ENCODE measurements at regions not wholly inside any gene's neighbourhood (a gene's known extent, or its start where the extent isn't known, plus 50 kb on each side); places are given as distances from the start of the nearest gene placed in this dataset.

DNA sequence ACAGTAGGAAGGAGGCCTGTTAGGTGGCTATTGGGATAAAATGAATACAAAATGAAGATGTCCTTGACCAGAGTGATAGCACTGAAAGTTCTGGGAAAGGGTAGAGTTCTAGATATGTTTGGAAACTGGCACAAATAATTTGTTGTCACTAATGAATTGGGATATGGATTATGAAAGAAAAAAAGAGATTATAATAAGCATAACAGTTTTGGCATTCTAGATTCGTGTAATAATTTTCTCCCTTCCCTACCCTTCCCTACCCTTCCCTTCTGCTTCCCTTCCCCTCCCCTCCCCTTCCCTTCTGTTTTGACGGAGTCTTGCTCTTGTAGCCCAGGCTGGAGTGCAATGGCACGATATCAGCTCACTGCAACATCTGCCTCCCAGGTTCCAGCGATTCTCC, 271.0 kb upstream of the PRR20A start (continued):
- TF ChIP-seq, protein P1, sequence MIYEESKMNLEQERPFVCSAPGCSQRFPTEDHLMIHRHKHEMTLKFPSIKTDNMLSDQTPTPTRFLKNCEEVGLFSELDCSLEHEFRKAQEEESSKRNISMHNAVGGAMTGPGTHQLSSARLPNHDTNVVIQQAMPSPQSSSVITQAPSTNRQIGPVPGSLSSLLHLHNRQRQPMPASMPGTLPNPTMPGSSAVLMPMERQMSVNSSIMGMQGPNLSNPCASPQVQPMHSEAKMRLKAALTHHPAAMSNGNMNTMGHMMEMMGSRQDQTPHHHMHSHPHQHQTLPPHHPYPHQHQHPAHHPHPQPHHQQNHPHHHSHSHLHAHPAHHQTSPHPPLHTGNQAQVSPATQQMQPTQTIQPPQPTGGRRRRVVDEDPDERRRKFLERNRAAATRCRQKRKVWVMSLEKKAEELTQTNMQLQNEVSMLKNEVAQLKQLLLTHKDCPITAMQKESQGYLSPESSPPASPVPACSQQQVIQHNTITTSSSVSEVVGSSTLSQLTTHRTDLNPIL (CRISPR knock-in tag; IDR thresholded peaks at IDR 0.05; ENCODE audit: low read depth) = no peak
- no peak for TF ChIP-seq ESRRG (CRISPR knock-in tag; IDR thresholded peaks at IDR 0.05)
- no peak for TF ChIP-seq TOX (CRISPR knock-in tag; IDR thresholded peaks at IDR 0.05; ENCODE audit: borderline replicate concordance)
- no peak for TF ChIP-seq OSR1 (CRISPR knock-in tag; IDR thresholded peaks at IDR 0.05)
- no peak for TF ChIP-seq ZNF8 (CRISPR knock-in tag; IDR thresholded peaks at IDR 0.05)
- TF ChIP-seq ARNTL (CRISPR knock-in tag; IDR thresholded peaks at IDR 0.05; ENCODE audit: borderline replicate concordance, low read depth) = no peak
- no peak for TF ChIP-seq TCF4 (CRISPR knock-in tag; IDR thresholded peaks at IDR 0.05; ENCODE audit: borderline replicate concordance)
- no peak for TF ChIP-seq SNAI2 (CRISPR knock-in tag; IDR thresholded peaks at IDR 0.05)
- no peak for TF ChIP-seq ZFP3 (CRISPR knock-in tag; IDR thresholded peaks at IDR 0.05)
- TF ChIP-seq, protein P2, sequence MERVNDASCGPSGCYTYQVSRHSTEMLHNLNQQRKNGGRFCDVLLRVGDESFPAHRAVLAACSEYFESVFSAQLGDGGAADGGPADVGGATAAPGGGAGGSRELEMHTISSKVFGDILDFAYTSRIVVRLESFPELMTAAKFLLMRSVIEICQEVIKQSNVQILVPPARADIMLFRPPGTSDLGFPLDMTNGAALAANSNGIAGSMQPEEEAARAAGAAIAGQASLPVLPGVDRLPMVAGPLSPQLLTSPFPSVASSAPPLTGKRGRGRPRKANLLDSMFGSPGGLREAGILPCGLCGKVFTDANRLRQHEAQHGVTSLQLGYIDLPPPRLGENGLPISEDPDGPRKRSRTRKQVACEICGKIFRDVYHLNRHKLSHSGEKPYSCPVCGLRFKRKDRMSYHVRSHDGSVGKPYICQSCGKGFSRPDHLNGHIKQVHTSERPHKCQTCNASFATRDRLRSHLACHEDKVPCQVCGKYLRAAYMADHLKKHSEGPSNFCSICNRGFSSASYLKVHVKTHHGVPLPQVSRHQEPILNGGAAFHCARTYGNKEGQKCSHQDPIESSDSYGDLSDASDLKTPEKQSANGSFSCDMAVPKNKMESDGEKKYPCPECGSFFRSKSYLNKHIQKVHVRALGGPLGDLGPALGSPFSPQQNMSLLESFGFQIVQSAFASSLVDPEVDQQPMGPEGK (CRISPR knock-in tag; IDR thresholded peaks at IDR 0.05; ENCODE audit: borderline replicate concordance) = no peak

DNA sequence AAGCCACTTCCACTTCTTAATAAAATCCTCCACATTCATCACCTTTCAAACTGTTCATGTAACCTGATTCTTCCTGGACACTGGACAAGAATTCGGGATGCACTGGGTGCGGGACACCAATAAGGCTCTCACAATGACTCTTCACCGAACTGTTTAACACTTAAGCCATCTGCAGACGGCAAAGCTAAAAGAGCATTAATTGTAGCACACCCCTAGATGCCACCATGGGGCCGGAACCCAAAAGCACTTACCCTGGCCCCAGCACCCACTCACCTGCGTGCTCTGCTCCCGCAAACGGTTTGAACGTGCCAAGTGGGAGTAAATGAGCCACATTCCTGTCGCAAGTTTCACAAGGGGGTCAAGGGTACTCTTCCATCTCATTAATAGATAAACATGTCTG, 254.3 kb upstream of the PRR20A start:
- TF ChIP-seq ZFP3 (CRISPR knock-in tag; IDR thresholded peaks at IDR 0.05) = no peak
- TF ChIP-seq TCF4 (CRISPR knock-in tag; IDR thresholded peaks at IDR 0.05; ENCODE audit: borderline replicate concordance) = no peak
- no peak for TF ChIP-seq PPARA (CRISPR knock-in tag; IDR thresholded peaks at IDR 0.05; ENCODE audit: borderline replicate concordance)
- TF ChIP-seq ZFP30 (CRISPR knock-in tag; IDR thresholded peaks at IDR 0.05) = no peak
- no peak for TF ChIP-seq ISL1 (CRISPR knock-in tag; IDR thresholded peaks at IDR 0.05)
- TF ChIP-seq, protein P2 (CRISPR knock-in tag; IDR thresholded peaks at IDR 0.05; ENCODE audit: borderline replicate concordance) = no peak
- no peak for TF ChIP-seq RARB (CRISPR knock-in tag; IDR thresholded peaks at IDR 0.05)
- TF ChIP-seq, protein P1 (CRISPR knock-in tag; IDR thresholded peaks at IDR 0.05; ENCODE audit: low read depth) = no peak
- TF ChIP-seq ZC3H10 (CRISPR knock-in tag; IDR thresholded peaks at IDR 0.05) = no peak
- TF ChIP-seq ZNF8 (CRISPR knock-in tag; IDR thresholded peaks at IDR 0.05) = no peak
- ATAC-seq = no peak

DNA sequence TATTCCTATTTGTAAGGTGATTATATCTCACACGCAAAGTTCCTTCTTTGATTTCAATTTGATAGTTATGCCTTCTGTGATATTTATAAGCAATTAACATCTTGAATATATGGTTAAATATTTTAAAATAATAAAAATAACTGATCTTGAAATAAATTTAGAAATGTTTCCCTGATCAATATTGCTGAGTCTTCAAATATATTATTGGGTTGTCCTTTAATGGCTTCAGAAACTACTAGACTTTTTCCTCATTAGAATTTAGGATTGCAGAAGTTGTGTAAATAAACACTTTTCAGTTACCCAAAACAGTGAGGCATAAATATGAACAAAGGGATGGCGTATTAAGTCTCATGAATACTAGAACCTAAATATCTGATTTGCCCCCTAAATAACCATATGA, 252.3 kb upstream of the PRR20A start:
- no peak for ATAC-seq
- TF ChIP-seq, protein P3, sequence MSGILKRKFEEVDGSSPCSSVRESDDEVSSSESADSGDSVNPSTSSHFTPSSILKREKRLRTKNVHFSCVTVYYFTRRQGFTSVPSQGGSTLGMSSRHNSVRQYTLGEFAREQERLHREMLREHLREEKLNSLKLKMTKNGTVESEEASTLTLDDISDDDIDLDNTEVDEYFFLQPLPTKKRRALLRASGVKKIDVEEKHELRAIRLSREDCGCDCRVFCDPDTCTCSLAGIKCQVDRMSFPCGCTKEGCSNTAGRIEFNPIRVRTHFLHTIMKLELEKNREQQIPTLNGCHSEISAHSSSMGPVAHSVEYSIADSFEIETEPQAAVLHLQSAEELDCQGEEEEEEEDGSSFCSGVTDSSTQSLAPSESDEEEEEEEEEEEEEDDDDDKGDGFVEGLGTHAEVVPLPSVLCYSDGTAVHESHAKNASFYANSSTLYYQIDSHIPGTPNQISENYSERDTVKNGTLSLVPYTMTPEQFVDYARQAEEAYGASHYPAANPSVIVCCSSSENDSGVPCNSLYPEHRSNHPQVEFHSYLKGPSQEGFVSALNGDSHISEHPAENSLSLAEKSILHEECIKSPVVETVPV (CRISPR knock-in tag; IDR thresholded peaks at IDR 0.05) = no peak
- no peak for TF ChIP-seq RARB (CRISPR knock-in tag; IDR thresholded peaks at IDR 0.05)
- no peak for TF ChIP-seq ZC3H10 (CRISPR knock-in tag; IDR thresholded peaks at IDR 0.05)
- TF ChIP-seq OSR1 (CRISPR knock-in tag; IDR thresholded peaks at IDR 0.05) = no peak
- TF ChIP-seq ZFP30 (CRISPR knock-in tag; IDR thresholded peaks at IDR 0.05) = no peak
- TF ChIP-seq, protein P2 (CRISPR knock-in tag; IDR thresholded peaks at IDR 0.05; ENCODE audit: borderline replicate concordance) = no peak
- TF ChIP-seq ESRRG (CRISPR knock-in tag; IDR thresholded peaks at IDR 0.05) = no peak
- no peak for TF ChIP-seq PPARA (CRISPR knock-in tag; IDR thresholded peaks at IDR 0.05; ENCODE audit: borderline replicate concordance)
- no peak for TF ChIP-seq ZNF8 (CRISPR knock-in tag; IDR thresholded peaks at IDR 0.05)
- TF ChIP-seq ZNF565 (CRISPR knock-in tag; conservative IDR thresholded peaks at IDR 0.05; ENCODE audit: low read depth) = no peak
- TF ChIP-seq, protein P4, sequence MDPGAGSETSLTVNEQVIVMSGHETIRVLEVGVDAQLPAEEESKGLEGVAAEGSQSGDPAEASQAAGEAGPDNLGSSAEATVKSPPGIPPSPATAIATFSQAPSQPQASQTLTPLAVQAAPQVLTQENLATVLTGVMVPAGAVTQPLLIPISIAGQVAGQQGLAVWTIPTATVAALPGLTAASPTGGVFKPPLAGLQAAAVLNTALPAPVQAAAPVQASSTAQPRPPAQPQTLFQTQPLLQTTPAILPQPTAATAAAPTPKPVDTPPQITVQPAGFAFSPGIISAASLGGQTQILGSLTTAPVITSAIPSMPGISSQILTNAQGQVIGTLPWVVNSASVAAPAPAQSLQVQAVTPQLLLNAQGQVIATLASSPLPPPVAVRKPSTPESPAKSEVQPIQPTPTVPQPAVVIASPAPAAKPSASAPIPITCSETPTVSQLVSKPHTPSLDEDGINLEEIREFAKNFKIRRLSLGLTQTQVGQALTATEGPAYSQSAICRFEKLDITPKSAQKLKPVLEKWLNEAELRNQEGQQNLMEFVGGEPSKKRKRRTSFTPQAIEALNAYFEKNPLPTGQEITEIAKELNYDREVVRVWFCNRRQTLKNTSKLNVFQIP (CRISPR knock-in tag; IDR thresholded peaks at IDR 0.05; ENCODE audit: borderline replicate concordance, low read depth) = no peak
- TF ChIP-seq, protein P1 (CRISPR knock-in tag; IDR thresholded peaks at IDR 0.05; ENCODE audit: low read depth) = no peak
- no peak for TF ChIP-seq GLIS3 (CRISPR knock-in tag; IDR thresholded peaks at IDR 0.05)
- no peak for TF ChIP-seq ZFP3 (CRISPR knock-in tag; IDR thresholded peaks at IDR 0.05)
- TF ChIP-seq CSDC2 (CRISPR knock-in tag; IDR thresholded peaks at IDR 0.05) = no peak
- no peak for TF ChIP-seq TOX (CRISPR knock-in tag; IDR thresholded peaks at IDR 0.05; ENCODE audit: borderline replicate concordance)
- TF ChIP-seq ARNTL (CRISPR knock-in tag; IDR thresholded peaks at IDR 0.05; ENCODE audit: borderline replicate concordance, low read depth) = no peak
